GM19351 (cell line): ENCODE measurements at regions not wholly inside any gene's neighbourhood (a gene's known extent, or its start where the extent isn't known, plus 50 kb on each side); places are given as distances from the start of the nearest gene placed in this dataset.
"Not testable (repeated sequence)": the region's sequence is repeated elsewhere in the genome, so short reads cannot be mapped to it uniquely, and the experiment has no call there.

Source experiments
- ATAC-seq: cut with Tn5 transposase; IDR thresholded peaks from one replicate; pipeline ENCODE4 v1.9.1; 2021; ENCODE audit warnings: mild to moderate bottlenecking, moderate library complexity; ENCODE audit not compliant: unreplicated experiment

DNA sequence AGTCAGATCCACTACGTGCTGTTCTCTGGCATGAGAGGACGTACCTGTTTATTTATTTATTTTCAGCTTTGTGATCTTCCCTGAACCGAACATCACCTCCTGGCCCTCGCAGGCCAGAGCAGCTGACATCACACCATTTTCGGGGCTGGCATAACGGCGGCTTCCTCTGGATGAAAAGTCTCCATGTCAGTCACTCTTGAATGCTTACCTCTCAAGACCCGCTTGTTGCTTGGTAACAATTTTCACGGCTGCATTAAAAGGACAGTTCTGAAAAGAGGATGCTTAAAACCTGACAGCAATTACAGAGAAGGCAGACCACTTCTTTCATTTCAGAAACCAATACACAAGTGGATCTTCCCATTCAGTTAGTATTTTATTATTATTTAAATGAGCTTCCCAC lies 159.8 kb upstream of the CDH4 start:
- ATAC-seq = no peak

DNA sequence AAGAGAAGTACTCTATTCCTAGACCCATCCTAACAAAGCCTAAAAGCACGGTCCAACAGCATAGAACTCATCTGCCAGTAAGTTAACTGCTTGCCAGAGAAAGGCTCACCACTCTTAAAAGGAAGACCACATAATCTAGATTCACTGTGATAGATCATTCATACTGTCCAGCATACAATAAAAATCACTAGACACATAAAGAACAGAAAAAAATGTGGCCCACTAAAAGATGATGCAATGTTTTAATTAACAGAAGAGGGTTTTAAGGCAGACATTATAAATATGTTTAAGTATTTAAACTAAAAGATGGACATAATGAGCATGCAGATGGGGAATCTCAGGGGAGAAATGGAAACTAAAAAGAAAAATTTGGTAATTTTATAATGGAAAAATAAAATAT lies 157.5 kb upstream of the CDH4 start:
- no peak for ATAC-seq

DNA sequence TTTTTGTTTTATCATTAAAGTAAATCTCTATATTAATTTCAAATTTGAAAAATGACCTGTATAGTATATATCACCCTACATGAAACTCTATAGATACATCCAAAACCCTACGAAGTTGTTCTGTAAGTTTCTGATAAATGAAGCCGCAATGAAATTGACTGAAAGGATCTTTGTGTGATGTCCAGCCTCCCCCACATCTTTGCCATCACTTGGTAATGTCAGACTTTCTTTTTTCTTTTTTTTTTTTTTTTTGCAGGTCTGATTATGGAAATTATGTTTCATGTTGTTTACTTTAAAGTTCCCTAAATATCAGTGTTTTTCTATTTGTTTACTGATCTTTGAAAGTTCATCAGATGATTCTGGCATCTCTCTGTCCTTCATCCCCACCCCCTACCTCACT lies 155.6 kb upstream of the CDH4 start:
- no peak for ATAC-seq

DNA sequence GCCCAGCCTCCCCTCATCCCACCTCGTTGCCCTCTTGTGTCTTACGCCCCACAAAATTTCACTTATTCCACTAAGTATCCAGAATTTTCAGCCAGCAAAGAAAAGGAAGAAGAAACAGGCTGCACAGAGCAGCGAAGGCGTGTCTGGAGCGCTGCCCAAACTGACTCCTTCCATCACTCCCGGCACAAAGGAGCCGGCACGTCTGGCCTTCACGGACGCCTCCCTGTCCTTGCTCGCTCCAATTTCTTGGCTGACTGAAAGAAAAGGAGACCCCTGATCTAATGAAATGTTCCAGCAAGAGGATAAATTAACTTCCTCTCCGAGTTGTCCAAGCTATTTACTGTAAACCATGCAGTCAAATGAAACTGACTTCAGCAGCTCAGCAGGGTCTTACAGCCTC lies 152.3 kb upstream of the CDH4 start:
- no peak for ATAC-seq

DNA sequence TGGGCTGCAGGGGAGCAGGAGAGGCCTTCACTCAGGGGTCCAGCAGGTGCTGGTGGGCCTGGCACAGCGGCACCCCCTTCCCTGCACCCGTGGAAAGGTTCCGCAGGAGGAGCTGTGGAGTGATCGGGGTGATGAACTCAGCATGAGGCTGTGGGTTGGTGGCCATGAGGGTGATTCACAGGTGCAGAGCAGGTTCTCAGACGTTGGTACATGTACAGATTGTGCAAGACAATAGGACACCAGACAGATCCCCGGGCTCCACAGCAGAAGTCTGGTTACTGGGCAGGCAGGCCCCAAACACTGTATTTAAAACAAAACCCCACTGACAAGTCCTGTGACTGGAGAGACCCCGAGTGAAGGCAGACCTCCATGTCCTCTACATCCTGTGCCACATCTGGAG lies 151.6 kb upstream of the CDH4 start:
- no peak for ATAC-seq

DNA sequence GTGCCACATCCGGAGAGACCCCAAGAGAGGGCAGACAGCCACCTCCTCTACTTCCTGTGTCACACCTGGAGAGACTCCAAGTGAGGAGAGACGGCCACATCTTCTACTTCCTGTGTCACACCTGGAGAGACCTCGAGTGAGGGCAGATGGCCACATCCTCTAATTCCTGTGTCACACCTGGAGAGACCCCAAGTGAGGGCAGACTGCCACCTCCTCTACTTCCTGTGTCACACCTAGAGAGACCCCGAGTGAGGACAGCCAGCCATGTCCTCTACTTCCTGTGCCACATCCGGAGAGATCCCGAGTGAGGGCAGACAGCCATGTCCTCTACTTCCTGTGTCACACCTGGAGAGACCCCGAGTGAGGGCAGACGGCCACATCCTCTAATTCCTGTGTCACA lies 150.7 kb upstream of the CDH4 start:
- ATAC-seq = not testable (repeated sequence)

DNA sequence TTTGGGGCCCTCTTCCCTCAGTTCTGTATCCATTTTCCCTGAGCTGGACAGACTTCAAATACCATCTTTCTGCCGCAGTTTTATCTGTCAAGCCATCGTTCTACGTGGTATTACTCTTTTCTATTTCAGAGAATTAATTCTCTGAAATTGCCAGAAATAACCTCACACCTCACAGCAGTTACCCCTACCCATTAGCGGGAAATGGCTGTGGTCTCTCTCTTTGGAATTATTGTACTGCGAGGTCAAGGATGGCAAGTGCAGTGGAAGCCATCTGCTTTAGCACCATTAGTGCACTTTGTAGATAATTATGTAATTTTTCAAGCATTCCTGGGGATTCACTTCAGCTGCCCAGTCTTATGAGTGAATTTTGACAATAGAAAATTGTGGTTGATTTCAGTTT lies 147.8 kb upstream of the CDH4 start:
- ATAC-seq = no peak

DNA sequence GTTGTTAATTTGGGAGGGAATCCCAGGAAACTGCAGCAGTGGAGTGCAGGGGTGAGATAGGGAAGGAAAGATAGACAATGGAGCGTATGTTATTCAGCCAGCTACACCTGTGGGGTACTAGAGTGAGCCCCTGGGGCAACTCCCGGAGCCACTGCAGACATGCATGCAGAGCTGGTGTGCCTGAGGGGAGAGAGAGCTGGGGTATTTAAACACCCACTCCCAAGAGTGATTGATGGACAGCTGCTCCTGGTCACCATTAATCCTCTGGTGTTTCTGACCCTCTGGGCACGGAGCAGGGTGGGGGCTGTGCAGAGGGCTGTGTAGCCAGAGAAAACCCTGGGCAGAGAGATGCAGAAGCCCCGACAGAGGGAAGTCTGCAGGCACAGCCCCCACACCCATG lies 146.7 kb upstream of the CDH4 start:
- no peak for ATAC-seq

DNA sequence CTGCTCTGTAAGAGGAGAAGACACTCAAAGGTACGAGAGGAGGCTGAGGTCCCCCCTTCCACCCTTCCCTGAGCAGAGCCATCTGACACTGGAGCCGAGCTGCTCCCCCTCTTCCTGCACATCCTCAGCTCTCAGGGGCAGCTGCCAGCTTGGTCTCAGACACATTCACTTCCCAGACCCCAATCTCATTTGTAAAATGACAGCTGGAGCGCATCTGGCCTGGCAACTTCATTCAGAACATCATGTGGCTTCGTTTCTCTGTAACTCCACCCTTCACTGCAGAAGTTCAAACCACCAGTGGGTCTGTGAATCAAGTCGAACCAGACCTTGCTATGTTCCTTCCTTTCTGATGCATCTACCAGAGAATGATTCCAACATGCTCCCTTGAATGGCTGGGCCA lies 145.6 kb upstream of the CDH4 start:
- ATAC-seq = no peak

DNA sequence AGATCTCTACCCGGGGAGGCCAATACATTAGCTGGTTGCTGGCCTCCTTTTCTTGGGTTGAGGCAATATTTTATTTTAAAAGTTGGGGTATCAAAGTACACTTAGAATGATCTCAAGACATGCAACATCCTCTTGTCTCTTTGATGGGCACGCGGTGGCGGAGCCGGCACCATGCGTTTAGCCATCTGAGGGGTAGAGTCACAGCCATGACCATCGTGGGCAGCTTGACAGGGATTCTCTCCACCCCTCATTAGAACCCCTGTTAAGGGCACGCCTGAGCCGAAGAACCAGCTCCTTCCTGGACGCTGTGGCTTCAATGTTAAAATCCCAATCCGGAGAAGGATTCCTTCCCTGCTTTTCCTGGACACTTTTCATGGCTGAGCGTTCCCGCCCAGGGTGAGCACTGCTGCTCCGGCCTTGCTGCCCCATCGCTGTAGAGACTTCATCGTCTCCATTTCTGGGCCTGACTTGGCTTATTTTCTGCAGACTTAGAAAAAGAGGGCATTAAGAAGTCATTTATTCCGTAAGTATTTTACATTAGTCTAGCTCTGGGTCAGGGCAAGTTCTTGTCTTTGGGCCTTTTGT lies 142.7 kb upstream of the CDH4 start:
- no peak for ATAC-seq

DNA sequence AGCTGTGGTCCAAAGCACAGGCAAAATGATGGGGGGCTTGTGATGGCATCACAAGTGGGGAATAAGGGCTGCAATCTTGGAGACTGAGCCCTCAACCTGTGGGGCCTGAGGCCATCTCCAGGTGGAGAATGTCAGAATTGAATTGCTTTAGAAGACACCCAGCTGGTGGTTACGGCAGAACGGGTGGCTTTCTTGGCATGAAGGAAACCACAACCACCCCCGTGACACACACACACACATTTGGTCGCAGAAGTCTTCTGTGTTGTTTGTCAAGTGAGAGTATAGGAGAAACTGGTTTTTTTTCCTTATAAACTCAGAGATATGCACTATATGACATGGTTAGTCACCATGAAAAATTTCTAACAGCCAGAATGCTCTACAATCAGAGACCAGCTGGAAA lies 139.5 kb upstream of the CDH4 start:
- no peak for ATAC-seq

DNA sequence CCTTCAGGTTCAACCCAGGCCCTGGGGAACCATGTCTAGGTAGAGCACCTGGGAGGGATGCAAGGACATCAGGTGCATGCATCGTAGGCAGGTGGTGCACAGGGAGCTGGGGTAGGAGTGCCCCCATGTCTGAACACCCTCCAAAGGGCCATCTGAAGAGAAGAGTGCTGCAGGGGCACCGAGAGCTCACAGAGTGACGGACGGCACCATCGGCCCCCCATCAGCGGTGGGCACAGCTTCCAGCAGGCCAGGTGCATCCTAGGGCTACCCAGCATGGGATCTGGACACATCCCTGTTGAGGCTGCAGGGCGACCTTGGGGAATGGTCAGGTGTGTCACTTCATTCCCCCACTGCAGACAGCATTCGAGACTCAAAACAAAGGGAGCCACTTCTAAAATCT lies 138.3 kb upstream of the CDH4 start:
- ATAC-seq = no peak

DNA sequence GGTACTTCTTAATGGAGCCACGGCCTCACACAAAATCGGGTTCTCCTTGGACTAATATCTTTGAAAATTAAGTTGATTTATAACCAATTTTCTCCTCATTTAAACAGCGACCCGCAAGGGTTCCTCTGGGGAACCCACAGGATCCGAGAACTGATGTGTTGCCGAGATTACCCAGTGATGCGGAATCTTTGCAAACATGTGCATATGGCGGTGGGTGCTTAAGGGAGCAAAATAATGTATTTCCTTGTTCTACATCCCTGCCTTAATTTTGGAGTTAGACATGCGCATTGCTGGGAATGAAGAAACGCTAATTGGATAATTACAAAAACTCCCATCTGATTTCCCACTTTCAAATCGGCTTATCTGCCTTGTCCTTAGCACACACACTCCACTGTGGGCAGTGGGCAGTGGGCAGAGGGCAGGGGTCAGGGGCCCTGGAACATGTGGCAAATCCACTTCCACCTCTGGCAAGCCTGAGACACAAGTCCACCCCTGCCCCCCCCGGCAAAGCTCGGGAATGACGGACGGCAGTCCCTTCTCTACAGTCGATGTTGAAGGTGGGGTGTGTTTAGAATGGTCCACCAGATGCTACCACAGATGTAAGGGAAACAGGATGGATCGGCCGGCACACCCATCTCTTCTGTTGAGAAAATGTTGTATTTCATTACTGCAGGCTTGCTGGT lies 137.4 kb upstream of the CDH4 start:
- no peak for ATAC-seq

DNA sequence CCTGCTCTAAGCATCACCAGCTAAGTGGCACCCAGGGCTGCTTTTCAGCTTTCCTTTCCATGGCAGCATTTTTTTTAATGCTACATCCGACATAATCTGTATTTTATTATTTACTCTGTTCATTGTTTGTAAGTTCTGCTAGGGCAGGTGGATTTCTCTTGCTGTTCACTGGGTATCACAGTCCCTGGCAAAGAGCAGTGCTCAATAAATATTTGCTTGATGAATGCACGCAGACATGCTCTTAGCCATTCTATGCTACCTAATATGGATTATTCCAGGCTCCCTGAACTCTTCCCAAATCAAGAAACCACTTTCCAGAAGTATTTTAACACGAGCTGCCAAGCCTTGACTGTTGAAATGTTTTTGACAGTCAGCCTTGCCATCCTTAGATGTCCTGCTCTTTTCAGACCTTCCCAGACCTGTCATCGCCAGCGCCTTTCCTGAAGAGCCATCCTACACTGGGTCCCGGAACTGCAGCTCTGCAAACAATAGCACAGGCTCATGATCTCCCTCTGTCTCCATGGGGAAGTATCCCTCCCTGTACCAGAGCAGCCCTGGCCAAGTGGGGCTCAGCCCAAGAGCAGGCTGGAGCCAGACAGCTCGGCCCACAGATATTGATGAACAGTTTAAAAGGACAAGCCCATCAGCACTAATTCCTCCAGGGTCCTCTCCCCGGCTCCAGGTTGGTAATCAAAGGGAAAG lies 136.5 kb upstream of the CDH4 start:
- no peak for ATAC-seq

DNA sequence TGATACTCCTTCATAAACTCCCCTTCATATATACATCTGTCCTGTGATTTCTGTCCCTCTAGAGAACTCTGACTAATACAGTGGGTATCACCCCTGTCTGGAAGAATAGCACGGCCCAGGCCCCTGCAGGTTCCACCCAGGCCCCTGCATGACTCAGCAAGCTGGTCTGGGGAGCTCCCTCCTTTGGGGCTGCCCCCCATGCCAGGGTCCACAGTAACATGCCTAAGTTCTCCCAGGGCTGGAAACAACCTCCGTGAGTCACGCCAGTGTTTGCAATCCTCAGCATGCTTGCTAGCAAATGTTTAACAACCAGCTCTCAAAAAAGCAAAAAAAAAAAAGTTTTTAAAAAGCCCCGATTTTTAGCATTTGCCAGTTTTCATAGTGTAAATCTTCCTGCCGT lies 134.3 kb upstream of the CDH4 start:
- no peak for ATAC-seq

DNA sequence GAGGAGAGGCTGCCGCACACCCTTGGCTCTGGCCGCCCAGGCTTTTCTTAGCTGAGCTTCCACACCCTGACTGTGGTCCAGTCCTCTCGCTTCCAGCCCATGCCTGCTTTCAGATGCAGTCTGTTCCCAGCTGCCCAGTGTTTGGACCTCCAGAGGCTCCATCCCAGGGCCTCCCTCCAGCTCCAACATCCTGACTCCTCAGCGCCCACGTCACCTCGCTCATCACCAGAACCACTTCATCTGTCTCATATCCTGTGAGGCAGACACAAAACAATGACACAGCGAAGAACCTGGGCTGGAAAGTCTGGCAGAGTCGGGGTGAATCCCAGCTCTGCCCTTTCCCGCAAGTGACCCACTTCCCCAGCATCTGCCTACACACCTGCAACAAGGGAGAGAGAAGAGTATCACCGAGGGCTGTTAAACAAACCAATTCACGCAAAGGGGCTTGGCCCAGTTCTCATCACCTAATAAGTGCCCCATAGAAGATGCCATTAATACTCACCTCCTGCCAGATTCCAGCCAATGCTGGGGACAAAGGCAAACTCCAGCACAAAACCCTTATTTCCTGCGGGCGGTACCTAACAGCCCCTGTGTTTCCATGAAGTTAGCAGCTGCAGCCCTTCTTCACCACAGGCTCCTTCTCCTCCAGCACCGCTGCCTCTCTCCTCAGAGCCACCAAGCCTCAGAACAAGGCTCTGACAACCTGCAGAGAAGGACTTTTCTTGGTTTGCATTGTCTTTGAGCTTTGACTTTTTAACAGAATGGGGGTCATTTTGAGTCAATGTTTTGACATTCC lies 133.4 kb upstream of the CDH4 start:
- no peak for ATAC-seq

DNA sequence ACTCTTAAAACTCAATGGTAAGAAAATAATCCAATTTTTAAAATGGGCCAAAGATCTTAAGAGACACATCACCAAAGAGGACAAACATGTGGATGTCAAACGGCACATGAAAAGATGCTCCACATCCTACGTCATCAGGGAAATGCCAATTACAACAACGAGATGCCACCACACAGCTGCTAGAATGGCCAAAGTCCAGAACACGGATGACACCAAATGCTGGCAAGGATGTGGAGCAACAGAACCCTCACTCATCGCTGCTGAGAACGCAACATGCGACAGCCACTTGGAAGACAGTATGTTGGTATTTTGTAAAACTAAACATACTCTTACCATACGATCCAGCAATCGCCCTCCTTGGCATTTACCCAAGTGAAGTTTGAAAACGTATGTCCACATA lies 132.8 kb upstream of the CDH4 start:
- no peak for ATAC-seq

DNA sequence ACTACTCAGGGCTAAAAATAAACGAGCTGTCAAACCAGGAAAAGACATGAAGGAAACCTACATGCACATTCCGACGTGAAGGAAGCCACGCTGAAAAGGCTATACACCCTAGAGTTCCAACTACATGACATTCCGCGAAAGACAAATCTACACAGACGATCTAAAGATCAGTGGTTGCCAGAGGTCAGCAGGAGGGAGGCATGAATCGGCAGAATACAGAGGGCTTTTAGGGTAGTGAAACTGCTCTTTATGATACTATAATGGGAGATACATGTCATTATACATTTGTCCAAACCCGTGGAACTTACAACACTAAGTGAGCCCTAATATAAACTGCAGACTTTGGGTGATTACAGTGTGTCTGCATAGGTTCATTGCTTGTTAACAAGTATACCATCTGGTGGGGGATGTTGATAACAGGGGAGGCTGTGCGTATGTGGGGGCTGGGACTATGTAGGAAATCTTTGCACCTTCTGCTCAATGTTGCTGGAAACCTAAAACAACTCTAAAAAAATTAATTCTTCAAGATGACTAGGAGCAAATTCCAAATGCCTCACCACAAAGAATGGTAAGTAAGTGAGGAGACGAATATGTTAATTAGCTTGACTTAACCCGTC lies 132.2 kb upstream of the CDH4 start:
- no peak for ATAC-seq

DNA sequence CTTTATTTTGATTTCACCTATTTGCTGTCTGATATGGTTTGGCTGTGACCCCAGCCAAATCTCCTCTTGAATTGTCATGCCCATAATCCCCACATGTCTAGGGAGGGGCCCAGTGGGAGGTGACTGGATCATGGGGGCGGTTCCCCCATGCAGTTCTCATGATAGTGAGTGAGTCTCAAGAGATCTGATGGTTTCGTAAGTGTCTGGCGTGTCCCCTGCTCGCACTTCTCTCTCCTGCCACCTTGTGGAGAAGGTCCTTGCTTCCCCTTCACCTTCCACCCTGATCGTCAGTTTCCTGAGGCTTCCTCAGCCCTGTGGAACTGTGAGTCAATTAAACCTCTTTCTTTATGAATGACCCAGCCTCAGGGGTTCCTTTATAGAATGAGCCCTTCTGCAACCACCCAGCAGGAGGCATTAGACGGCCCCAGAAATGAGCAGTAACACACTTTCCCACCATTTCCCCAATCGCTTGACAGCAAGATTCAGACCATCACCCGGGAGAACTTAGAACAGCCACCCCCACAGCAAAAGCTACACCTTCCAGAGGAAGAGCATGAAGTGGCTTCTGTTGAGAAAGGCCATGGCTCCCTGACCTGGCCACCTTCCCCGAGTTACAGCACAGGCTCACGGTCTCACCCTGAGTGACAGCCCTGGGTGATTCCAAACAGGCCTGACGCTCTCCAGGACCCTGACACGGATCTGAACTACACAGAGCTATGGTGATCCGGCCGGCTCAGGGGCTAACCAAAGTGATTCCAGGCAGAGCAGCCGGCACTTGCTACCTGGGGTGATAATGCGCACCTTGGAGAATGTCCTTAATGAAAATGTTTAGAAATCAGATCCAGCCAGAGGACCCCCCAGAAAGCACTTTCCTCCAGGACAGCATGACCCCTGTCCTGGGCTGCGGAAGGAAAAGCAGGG lies 131.2 kb upstream of the CDH4 start:
- ATAC-seq = no peak

DNA sequence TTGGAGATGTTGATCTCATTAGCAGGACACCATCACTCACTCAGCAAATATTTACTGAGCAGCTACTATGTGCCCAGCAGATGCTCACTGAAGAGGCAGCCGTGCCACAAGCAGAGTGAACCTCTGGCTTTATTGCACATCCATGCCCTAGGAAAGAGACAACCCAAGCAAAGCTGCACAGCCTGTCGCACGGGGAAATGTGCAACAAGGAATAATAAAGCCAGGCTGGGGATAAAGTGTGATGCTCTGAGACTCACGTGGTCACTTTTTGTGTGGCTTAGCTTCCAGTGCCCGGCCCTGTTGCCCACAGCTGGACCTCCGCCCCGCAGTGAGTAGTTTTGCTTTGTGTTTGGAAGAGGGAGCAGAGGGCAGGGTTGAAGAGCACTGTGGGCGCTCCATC lies 130.4 kb upstream of the CDH4 start:
- no peak for ATAC-seq
